Femur (tissue), 1 donor: ENCODE measurements at regions not wholly inside any gene's neighbourhood (a gene's known extent, or its start where the extent isn't known, plus 50 kb on each side); places are given as distances from the start of the nearest gene placed in this dataset.
"Not testable (repeated sequence)": the region's sequence is repeated elsewhere in the genome, so short reads cannot be mapped to it uniquely, and the experiment has no call there.

Source experiments
- DNase-seq: peaks from one replicate; pipeline ENCODE4 v3.0.0-alpha.2; 2017

GRCh38 chr17:63267846-63268245 lies 178.3 kb downstream of the CYB561 start:
- DNase-seq: no peak

GRCh38 chr17:63268827-63269226 lies 177.3 kb downstream of the CYB561 start:
- DNase-seq: no peak

GRCh38 chr17:63270610-63271009 lies 175.5 kb downstream of the CYB561 start:
- no peak for DNase-seq

- peak; percentile 33 for DNase-seq
Measured at GRCh38 chr17:63274146-63274545, 172.0 kb downstream of the CYB561 start.

GRCh38 chr17:63275318-63275970 lies 170.7 kb downstream of the CYB561 start:
- no peak for DNase-seq

GRCh38 chr17:63275971-63276745 lies 169.9 kb downstream of the CYB561 start:
- no peak for DNase-seq

- DNase-seq: no peak
Measured at GRCh38 chr17:63276821-63277220, 169.3 kb downstream of the CYB561 start.

GRCh38 chr17:63277629-63278028 lies 168.5 kb downstream of the CYB561 start:
- DNase-seq: no peak

GRCh38 chr17:63278728-63279442 lies 167.2 kb downstream of the CYB561 start:
- DNase-seq: no peak

- no peak for DNase-seq
Measured at GRCh38 chr17:63279498-63280230, 166.4 kb downstream of the CYB561 start.

GRCh38 chr17:63282455-63282854 lies 163.7 kb downstream of the CYB561 start:
- no peak for DNase-seq

GRCh38 chr17:63285551-63285950 lies 160.6 kb downstream of the CYB561 start:
- no peak for DNase-seq

GRCh38 chr17:63286254-63286653 lies 159.9 kb downstream of the CYB561 start:
- DNase-seq: no peak

GRCh38 chr17:63287006-63287405 lies 159.1 kb downstream of the CYB561 start:
- not testable (repeated sequence) for DNase-seq

- DNase-seq: no peak
Measured at GRCh38 chr17:63289931-63290330, 156.2 kb downstream of the CYB561 start.

GRCh38 chr17:63290351-63290750 lies 155.8 kb downstream of the CYB561 start:
- DNase-seq: no peak

GRCh38 chr17:63290784-63291183 lies 155.3 kb downstream of the CYB561 start:
- DNase-seq: no peak

GRCh38 chr17:63291258-63291657 lies 154.8 kb downstream of the CYB561 start:
- no peak for DNase-seq

GRCh38 chr17:63292421-63292820 lies 153.7 kb downstream of the CYB561 start:
- DNase-seq: no peak

- no peak for DNase-seq
Measured at GRCh38 chr17:63293323-63294075, 152.6 kb downstream of the CYB561 start.

- no peak for DNase-seq
Measured at GRCh38 chr17:63294776-63295175, 151.3 kb downstream of the CYB561 start.

GRCh38 chr17:63295288-63295687 lies 150.8 kb downstream of the CYB561 start:
- DNase-seq: no peak
